A204.1 (cell line): ENCODE measurements at regions not wholly inside any gene's neighbourhood (a gene's known extent, or its start where the extent isn't known, plus 50 kb on each side); places are given as distances from the start of the nearest gene placed in this dataset.

ENCODE experiments used
- FAIRE-seq: peaks from 2 replicates; lab custom pipeline; 2012; peaks lifted over from hg19 to GRCh38; lab: Jason Lieb, UNC

DNA sequence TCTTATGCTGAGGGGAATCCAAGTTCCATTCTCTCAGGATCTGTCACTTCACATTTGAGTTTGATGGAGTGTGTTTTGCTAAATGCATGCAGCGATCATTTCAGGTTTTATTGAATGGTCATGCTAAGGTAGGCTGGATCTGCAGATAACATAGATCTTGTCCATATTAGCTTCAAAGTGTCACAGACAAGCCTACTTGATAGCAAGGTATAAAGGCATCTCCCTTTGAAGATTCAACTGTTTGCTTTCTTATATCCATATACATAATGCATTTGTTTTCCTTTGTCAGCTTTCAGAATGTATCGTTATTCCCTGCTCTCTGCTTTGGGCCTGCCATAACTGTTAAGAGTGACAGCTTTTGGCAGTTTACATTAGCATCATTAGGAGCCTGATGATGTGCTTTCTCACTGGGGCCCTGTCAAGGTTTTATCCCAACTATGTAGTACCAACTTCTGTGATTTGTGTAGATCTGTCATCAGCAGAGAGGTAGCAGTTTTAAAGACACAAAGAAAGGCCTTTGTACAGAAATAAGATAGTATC lies 604.3 kb upstream of the CDH7 start:
- FAIRE-seq, result no peak

DNA sequence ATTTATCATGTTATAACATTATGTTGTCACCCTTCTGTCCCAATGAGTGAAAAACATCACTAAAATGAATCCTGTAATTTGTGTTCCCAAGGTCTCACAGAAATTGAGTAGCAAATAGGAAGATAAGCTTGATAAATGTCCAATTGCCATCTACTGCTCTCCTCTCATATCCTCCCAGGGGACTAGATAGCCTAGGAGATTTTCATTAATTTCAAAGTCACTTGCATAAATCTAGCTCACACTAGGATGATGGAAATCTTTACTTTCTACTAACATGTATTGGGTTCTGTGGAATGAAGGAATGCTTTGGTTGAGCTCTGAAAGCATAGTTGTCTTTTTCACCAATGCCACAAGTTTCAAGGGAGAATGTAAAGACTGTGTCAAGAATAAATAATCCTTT lies 605.5 kb upstream of the CDH7 start:
- no peak for FAIRE-seq

DNA sequence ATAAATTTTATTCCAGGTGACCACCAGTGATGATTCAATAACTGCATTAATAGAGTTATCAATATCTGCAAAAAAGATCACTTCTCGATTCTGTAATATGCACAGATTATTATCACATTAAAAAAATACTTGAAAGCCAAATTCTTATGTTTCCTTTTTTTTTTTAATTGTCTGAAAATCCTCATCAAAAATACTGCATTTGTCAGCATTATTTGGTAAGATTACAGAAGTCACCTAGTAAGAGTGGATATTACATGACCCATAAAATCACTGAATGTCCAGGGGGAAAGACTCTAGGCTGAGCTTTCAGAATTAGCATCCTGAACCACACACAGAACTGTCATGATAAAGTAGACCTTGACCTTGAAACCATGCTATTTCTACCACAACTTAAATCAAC lies 617.2 kb upstream of the CDH7 start:
- FAIRE-seq, result no peak

DNA sequence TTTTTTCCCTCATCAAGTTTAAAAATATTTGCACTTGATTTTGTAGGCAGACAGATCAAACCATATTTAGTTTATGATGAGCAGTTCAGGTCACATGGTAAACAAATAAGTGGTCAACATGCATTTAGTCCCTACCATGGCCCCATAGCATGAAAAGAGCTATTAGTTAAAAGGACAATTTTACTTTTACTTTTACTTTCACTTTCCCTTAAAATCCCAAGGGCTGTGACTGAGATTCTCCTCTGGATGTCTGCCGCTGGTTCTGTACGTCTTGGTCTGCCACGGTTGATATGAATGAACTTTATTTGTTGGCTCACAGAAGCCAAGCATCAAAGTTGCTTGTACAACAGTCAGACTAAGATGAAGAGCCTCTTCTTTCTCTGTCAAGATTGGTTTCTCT lies 626.2 kb upstream of the CDH7 start:
- no peak for FAIRE-seq

DNA sequence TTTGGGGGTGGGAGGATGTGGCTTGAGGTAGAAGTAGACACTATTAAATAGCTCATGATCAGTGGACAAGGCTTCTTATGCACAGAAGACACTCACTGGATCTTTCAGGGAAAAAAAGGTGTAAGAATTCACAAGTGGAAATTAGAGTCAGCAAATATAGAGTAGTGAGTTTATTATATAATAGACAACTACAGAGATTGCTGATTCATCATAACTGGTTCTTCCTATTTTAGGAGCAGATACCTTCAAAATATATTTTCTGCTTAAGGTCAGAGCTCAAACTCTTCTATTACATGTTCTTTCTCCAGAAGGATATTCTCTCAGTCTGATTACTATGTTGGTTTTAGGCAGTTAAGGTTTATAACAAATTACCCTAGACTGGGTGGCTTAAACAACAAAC lies 646.9 kb upstream of the CDH7 start:
- FAIRE-seq, result no peak

DNA sequence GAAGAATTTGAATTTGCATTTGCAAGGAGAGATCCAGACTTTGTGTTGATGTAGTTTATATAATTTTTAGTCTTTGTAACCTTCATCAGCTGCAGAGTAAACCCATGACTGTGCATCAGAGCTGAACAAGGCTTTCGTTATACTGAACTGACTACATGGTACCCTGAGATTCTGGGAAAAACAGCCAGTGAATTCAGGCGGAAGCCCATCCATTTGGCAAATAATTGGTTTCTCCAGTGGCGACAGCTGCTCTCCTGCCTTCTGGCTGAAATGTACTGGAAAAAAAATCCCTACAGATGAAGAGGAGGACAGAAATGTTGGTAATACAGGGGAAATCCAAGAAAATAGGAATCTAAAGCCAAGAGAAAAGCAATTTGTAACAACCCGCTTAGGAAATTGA lies 657.5 kb upstream of the CDH7 start:
- FAIRE-seq, result no peak

DNA sequence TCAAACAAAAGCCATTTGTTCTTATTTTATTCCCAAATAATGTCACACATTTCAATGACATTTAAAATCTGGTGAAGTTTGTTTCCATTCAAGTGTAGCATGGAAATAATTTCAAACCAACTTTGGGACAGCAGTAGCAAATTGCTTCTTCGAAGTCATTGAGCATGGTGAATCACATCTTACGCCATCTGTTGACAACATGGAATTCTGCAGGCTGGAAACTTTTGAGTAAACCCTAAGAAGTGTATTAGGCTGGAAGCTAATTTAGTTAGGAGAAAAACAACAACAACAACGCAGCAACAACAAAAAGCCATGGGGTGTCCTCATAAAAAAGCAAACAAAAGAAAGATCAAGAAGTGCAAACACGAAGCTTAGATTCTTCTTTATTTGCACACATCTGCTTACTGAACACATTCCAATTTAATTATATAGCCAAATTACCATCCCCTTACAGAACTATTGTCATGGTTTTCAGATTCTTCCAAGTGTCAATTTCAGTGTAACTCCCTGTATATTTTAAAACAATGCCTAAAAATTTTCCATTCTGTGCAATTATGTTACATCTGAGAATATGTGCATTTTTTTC lies 659.0 kb upstream of the CDH7 start:
- FAIRE-seq, result peak; percentile 83

DNA sequence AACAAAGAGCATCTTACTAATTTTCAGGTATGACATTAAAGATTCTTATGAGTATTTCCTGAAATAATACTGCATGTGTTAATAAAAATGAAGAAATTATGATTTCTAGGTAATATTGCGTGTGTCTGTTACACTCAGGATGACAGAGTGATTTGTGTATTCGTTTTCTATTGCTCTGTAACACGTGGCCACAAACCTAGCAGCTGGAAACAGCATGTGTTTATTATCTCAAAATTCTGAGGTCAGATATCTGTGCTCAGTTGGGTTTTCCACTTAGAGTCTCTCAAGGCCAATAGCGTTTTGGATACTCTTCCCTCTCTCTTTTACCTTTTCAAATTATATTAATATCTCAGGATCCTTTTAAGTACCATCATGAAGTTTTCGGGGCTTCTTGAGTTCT lies 667.9 kb upstream of the CDH7 start:
- no peak for FAIRE-seq

DNA sequence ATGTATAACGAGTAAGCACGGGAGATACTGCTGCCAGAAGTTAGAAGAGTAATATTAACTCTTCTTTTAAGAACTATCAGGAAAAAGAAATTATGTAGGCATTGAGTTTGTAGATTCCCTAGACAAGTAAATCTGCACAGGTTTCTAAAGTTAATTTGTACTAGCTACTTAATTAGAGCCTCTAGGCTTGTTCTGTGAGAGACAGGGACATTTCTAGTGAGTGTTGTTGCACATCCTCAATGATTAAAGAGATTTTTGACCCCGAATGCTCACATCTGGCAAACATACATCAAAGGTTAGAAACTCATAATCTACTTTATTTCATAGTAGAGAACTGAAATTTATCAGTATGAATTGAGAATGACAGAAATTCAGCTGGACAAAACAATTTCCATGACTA lies 669.0 kb upstream of the CDH7 start:
- FAIRE-seq, result no peak

DNA sequence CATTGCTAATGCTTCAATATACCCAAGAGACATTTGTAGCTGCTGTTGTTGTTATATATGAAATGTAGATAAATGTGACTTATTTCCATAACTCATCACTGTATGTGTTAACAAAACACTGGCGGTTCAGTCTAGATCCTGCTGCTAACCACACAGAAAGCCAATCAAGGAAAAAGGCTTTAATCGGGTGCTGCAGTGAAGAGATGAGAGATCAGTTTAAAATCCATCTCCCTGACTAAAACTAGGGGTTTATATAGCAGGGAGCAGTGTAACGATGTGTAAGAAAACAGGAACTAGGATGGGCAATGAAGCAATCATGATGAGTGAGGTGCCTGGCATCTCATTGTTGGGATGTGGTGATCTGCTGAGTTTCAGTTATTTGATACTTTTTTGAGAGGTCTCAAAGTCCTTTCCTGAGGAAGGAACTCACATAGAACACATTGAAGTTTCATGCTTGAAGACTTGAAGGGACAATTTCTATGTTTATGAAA lies 677.7 kb upstream of the CDH7 start:
- no peak for FAIRE-seq

DNA sequence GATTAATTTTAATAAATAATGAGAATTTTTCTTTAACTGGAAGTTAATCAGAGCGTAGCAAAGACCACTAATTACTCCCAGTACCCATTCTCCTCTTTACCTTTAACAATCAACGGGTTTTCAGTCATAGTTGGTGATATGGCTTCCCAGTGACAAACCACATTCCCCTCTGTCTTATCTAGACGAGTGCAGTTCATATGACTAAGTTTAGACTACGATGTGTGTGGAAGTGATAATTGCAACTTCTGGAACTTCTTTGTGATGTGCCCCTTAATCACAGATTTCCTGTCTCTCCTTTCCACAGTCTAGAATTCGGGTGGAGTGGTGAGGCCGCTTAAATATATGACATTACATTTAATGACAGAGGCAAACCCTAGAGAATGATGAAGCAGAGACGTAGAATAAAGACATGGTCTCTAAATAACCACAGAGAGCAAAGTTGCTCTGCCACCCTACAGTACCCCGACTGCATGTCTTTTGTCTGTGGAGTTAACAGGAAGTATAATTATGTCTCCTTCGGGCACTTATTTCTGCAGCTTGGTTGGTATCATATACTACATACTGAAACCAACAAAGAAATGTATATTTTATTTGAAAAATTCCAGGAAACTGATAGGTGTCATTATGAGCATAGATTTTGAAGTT lies 693.3 kb upstream of the CDH7 start:
- FAIRE-seq, result no peak

DNA sequence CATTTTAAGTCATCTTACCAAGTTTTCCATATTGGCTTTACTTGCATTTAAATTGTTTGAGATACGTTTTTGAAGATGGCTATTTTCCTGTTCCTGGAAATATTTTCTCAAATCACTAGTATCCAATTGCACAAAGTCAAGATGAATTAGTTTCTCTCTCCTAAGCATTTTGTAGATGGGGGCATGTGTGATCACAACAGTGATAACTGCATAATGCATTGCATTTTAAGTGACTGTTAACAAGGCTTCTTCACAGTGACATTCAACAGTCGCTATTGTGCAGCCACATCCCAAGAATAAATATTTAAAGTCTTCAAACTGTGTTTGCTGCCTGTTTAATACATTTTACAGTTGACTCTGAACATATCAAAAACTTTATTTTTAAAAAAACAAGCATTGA lies 694.2 kb upstream of the CDH7 start:
- FAIRE-seq, result no peak

DNA sequence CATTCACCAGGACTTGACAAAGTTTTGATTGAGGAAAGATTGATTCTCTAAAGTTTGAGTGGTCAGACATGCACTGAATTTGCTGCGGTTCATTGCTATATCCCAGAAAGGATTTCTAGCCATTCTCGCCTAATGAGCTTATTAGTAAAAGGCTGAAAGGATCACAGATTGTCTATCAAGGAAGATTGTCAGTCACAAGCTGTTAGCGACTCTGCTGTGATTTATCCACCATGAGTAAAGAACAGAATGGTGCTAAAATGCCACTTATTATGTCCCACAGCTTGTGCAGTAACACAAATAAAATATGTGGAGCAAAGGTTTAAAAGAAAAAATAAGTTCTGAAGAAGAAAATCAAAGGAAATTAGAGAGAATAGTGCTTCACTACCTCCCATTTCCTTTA lies 701.2 kb upstream of the CDH7 start:
- no peak for FAIRE-seq

DNA sequence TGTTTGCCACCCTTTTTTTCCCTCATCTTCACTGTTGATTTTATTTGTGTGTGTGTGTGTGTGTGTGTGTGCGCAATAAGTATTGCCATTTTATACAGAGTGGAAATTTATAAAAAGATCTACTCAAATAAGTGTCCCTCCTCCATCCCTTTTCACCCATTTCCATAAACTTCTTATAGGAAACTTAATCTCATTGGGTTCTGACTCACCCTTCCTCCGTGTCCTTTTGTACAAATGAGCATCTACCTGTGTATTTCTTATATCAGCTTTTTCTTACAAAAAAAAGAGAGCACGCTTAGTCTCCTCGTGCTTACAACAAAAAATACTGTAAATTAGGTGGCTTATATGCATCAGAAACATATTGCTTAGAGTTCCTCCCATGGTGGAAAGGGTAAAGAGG lies 711.2 kb upstream of the CDH7 start:
- no peak for FAIRE-seq

DNA sequence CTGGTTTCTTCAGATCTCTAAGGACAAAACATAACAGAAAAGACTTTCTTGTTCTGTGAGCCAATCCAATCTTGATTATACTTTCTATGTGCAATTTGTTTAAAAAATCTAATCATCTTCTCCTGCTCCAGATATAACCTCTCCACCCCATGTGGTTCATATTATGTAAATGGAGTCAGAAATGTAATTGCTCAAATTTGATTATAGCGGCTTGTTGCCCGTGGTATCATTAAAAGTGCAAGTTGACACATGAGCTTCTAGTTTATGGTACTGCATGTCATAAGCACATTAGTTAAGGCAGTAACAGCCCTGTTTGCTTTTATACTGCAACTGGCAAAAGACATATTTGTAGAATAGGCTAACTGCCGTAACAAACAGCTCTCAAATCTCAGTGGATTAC lies 715.1 kb upstream of the CDH7 start:
- FAIRE-seq, result no peak

DNA sequence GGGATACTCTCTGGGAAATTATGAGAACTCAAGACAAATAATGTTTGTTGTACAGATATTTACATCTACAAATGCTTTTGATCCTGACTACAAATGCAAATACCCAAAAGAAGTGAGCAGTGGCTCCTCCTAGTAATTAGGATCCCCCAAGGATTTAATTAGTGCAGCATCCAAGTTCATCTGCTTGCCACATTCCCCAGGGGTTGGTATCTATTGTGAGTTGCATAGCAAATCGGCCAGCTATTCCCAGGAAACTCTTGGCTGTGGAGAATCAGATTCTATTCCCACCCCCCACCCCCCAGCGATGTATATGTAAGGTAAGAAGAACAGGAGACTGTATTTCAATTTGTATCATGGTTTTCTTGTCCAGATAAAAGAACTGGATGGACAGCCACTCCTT lies 725.1 kb upstream of the CDH7 start:
- no peak for FAIRE-seq

DNA sequence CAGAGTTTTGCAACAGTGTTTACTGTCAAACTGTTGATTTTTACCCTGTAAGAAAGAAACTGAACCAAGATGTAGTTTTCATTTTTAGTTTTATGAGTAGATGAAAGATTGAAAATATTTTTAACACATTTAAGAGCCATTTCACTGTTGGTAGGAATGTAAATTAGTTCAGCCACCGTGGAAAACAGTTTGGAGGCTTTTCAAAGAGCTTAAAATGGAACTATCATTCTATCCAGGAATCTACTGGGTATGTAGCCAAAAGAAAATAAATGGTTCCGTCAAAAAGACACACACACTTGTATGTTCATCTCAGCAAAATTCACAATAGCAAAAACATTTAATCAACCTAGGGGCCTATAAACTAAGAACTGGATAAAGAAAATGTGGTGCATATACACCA lies 729.8 kb upstream of the CDH7 start:
- no peak for FAIRE-seq

DNA sequence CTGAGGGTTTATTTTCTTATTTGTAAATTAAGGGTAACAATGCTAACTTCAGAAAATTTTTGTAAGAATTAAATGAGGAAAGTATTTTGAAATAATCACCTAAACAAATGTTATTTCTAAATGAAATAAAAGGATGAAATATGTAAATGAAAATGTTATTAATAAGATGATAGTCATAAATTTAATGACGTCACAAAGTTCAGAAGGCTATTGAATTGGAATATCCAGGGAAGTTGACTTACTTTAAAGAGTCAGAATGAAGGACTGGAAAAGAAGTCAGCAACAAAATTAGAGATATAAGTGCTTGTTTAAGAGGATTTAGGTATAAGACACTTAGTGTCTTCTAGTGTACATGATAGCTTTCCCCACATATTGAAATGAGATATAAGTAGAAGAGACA lies 732.6 kb upstream of the CDH7 start:
- FAIRE-seq, result no peak

DNA sequence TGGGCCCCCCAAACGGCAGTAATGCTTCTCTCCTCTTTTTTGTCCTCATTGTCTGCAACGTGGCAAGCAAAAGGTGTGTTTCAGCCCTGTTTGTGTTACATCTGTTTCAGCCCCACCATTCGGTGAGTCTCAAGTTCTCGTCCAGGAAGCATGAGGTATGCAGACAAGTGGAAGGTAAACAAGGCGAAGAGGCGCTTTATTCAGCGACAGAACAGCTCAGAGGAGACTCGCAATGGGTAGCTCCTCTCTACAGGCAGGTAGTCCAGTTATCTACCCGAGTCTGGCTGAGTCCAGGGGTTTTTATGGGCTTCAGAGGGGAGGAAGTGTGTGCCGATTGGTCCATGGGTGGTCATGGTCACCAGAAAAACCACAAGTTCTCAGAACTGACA lies 733.4 kb upstream of the CDH7 start:
- FAIRE-seq, result no peak

DNA sequence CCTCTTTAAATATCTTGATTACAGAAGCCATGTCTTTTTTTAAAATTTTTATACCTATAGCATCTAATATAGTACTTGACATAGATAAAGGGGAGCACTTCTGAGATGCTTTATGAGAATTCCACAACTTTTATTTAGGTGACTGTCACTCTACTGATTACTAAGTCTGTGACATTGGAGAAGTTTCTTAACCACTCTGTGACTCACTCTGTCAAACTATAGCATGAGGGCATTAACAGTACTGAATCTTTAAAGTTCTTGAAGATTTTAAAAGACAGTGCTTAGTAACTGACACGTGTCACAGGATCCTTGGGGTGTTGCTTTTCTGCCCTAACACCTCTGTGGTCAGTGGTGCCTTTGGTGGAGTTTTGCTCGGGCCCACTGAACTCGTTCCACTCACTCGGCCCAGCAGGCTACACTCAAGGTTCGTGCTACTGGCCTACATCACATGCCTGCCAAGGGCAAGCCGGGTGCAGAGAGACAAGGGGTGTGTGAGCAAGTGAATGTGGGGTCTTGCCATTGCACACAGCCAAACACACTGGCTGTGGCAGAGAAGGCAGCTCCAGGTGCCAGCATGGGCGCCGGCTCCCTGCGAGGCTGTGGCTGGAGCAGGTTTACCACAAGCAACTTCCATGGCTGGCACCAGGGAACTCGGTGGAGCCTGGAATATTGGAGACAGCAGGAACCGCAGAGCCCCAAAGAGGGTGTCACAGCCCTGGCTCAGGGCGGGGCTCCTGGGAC lies 734.0 kb upstream of the CDH7 start:
- FAIRE-seq, result no peak

DNA sequence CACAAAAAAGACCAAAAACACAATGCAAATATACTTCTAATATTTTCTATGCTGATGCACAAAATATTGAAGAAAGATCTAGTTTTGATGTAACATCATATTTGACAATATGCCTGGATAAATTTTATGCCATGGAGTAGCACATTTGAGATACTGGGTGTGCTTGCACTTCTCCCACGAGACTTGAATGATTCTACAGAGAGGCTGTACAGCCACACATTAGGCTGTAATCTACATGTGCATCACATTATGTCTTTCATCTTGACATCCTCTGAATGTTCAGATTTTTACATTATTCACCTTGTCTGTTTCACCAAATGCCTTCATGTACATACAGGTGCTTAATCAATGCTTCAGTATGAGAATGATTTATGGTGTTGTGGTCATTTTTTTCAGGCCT lies 756.4 kb upstream of the CDH7 start:
- no peak for FAIRE-seq

DNA sequence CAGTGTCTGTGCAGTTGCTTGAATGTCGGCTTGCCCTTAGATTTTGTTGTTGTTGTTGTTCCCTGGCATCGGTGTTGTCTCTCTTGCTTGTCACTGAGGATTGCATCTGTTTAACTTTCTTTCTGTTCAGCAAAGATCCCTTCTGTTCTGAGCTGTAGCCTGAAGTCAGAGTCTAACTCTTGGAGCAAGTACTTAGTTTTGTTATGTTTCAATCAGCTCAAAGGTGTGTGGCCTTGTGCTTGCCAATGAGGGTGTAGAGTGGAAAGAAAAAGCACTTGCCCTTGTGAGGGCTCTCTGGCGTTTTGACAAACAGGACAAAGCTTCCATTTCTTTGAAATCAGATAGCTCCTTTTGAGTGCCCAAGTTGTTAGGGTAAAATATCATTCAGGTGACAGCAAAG lies 757.1 kb upstream of the CDH7 start:
- no peak for FAIRE-seq

DNA sequence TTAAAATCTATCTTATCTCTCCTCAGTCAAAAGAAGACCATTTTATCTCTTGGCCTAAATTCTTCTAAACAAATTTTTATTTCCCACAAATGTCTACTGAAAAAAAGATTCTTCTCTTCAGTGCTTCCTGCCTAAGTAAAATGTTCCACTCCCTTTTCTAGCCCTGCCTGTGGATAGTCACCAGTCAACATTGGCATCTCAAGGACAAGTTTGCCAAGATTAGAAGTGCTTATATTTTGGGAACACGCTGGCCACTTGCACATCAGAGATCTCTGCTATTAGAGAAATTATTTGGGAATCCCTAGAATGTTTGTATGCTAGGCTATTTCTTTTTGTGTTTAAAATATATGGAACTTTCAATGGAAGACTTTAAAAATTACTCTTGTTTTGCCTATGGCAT lies 758.2 kb upstream of the CDH7 start:
- FAIRE-seq, result no peak

DNA sequence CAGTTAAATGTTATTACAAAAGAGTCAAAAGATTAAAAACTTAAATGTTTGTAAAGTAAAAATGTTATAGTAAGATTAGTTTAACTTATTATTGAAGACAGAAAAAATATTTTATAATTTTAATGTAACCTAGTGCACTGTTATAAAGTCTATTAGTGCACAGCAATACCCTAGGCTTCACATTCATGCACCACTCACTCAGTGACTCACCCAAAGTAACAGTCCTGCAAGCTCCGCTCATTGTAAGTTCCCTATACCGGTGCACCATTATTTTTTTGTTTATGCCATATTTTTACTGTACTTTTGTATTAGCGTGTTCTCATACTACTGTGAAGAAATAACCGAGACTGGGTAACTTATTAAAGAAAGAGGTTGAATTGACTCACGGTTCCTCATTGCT lies 759.7 kb upstream of the CDH7 start:
- FAIRE-seq, result no peak
